Astrocyte of the hippocampus (primary cell): ENCODE measurements at regions not wholly inside any gene's neighbourhood (a gene's known extent, or its start where the extent isn't known, plus 50 kb on each side); places are given as distances from the start of the nearest gene placed in this dataset.
"Not testable (repeated sequence)": the region's sequence is repeated elsewhere in the genome, so short reads cannot be mapped to it uniquely, and the experiment has no call there.

ENCODE experiments used
- DNase-seq: peaks from one replicate; pipeline ENCODE4 v3.0.0; 2011; ENCODE audit warnings: low read depth, low spot score

DNA sequence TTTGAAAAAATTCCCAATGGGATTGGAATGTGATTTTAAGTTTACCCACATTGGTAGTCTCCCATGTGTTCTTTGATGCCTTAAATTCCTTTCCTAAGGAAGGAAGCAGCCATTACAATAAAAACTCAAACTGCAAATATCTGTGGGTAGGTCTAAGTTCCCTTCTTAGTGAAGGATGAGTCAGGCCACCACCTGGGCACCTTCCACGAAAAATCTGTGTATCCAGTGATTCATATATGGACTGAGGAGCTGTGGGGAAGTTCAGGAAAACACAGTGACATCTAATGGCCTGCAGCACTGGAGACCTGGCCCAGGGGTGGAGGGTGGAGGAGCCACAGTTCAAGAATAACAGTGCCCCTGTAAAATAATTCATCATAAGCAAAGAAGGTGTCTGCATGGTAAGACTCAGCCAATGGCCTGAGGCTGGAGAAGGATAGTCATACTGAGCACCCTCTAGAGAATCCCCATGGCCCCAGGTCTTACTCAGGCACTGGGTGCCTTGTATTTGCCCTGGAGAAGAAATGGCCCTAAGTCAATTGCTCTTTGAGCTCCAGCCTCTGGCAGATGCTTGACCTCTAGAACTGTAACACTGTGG lies 248.6 kb downstream of the SP3 start:
- peak; percentile 26 for DNase-seq

DNA sequence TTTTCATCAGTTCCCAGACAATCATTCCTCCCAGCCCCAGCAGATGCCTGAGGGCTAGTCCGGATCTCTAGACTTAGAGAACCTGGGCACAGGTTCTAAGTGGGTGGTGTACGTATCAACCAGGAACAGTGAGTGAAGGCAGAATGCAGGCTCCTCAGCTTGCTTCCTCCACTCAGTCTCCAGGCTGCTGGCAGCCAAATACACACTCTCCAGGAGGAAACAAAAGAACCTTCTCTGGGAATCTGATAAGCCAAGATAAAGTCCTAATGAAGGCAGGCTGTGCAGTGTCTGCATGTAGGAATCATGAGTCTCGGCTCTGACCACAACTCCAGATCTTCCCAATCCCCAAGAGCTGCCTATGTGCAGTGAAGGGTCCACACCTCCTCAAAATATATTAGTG lies 245.7 kb downstream of the SP3 start:
- peak; percentile 7 for DNase-seq

DNA sequence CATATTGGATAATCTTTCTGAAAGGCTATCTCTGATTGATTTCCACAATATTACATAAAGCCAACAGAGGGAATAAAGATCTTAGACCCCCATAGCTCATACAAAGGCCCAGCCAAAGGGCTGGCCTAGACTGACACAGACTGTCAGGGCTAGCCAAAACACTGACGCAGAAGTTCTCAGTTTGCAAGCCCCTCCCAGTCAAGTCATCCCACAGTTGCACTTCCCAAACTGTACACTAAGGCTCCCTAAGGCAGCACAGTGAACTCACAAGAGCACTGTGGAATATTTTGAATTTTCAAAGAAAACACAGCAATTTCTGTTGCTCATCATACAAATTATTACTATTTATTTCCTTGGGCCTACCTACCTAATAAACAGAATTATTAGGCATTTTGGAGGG lies 244.9 kb downstream of the SP3 start:
- DNase-seq: peak; percentile 13

DNA sequence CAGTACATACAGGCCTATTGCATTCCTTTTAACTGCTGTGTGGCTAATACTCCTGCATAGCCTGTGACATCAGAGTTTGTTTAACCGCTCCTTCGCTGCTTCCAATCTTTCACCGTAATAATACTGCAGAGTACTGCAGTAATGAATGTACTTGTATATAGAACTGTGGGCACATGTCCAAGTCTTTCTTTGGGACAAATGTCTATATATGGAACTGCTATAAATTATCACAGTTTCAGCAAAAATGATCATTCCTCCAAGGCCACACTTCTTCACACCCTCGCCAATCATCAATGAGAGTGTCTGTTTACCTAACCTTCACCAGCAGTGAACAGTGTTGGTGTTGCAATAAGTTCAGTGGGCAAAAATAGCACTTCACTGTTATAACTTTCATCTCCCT lies 230.4 kb downstream of the SP3 start:
- DNase-seq: no peak

DNA sequence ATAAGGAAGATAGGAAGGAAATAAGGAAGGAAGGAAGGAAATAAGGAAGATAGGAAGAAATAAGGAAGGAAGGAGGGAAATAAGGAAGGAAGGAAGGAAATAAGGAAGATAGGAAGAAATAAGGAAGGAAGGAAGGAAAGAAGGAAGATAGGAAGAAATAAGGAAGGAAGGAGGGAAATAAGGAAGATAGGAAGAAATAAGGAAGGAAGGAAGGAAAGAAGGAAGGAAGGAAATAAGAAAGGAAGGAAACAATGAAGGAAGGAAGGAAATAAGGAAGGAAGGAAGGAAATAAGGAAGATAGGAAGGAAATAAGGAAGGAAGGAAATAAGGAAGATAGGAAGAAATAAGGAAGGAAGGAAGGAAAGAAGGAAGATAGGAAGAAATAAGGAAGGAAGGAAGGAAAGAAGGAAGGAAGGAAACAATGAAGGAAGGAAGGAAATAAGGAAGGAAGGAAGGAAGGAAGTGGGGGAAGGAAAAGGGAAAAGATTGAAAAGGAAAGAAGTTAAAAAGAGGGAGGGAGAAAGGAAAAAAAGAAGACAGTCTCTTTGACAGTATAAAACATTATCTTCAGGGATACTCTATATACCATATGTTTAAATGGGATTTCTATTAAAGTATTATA lies 227.1 kb downstream of the SP3 start:
- DNase-seq: not testable (repeated sequence)

DNA sequence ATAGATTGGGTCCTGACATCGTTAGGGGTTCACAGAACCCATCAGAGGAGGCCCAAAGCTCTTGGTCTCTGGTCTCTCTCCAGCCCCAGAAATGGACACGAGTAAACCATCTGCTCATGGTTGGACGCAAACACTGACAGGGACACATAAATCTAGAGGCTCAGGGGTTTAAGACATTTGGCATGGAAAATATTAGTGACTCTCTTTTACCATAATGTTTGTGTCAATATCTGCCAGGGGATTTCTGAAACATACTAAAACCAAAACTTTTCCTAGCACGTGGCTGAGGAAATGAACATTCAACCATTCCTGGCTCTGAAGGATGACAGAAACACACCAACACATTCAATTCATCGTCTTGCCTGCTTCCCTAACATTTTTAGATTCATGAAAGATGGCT lies 226.2 kb downstream of the SP3 start:
- DNase-seq: no peak

DNA sequence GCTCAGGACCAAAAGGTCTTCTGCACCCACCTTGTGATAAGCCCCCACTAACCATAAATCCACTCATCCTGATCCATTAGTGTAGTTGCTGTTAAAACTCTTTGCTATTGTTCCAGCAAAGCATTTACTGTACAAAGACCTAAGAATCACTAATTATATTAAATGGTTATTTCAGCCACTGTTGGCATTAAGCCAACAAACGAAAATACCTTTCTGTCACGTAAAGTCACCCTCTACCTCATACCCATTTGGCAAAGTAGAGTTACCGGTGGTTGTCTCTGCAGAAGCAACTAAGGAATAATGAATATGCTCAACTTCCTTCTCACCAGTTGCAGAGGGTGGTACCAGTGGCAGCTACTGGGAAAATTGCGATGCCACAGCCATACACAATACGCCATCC lies 224.5 kb downstream of the SP3 start:
- DNase-seq: no peak

DNA sequence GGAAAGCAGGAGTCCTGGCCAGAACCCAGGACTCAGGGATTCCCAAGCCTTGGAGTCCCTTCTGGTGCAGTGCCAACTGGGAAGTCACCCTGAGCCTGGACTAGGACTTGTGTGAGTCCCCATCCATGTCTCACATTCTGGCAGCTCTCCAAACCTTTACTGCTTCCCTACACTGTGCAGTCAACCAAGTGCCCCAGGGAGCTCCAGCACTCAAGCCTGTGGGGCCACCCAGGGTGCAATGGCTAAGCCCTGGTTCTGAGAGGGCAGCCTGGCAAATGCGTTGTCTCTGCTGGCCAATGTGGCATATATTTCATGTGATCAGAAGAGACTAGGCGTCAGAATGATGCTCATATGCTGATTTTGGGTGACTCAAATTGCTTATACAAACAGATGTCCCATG lies 223.4 kb downstream of the SP3 start:
- no peak for DNase-seq

DNA sequence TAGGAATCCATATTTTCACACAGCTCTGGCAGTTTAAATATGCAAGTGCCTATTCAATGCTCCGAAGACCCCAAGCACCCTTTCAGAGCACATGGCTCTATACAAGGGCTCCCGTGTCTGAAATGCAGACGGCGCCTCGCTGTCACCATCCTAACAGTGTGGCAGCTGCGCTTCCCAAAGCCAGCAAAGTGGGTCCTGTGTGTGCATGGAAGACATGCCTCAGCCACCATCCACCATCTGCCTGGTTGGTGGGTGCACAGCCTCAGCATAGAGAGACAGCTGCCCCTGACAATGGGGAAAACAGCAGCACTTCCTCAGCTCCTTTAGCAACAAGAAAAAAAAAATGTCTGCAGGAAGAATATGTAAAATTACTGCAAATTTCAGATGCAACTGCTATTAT lies 218.1 kb downstream of the SP3 start:
- no peak for DNase-seq

DNA sequence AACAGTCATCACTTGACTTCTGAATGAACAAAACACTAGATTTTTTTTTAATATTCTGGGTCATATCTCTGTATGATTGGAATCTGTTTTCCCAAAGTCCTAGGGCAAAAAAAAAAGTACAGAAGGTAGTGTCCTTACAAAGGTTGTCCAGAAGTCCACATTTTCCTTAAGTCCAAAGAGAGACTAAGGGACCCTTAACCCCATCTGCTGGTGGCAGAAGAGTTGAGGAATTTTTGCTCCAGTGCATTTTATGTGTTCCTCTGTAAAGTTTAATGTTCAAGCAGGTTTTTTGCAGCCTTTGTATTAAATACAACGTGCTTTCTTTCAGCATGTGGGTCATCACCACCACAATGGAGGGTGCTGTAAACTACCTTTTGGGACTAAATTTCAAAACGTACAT lies 215.9 kb downstream of the SP3 start:
- DNase-seq: peak; percentile 52

DNA sequence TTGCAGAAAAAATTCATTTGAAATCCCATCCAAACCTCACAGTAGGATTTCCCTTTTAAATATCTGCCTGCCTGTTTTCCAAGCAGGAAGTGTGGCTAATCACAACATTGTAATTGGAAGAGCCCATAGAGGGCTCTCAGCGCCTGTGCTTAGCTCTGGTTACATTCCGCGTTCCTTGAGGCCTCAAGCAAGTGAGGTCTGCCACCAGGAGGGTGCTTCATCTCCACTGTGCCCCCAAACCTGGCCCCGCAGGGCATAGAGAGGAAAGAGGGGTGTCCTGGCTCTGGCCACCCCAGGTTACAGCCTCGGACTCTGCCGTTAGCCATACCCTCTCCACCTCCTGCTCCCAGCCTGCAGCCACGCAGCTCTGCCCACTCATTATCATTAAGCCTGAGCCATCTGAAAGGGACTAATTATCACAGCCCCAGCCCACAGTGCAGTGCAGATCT lies 214.8 kb downstream of the SP3 start:
- DNase-seq: peak; percentile 67

DNA sequence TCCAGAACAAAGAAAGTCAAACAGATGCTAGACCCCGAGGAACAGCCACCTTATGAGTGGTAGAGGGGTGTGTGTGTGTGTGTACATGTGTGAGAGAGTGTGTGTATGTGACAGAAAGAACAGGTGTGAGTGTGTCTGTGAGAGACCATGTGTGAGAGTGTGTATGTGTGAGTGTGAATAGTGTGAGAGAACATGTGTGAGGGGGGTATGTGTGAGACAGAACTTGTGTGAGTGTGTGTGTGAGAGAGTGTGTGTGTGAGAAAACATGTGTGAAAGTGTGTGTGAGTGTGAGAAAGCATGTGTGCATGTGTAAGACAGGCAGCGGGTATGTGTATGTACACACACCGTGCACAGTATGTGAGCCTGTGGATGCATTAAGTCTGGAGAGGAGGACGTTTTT lies 214.3 kb downstream of the SP3 start:
- DNase-seq: no peak

DNA sequence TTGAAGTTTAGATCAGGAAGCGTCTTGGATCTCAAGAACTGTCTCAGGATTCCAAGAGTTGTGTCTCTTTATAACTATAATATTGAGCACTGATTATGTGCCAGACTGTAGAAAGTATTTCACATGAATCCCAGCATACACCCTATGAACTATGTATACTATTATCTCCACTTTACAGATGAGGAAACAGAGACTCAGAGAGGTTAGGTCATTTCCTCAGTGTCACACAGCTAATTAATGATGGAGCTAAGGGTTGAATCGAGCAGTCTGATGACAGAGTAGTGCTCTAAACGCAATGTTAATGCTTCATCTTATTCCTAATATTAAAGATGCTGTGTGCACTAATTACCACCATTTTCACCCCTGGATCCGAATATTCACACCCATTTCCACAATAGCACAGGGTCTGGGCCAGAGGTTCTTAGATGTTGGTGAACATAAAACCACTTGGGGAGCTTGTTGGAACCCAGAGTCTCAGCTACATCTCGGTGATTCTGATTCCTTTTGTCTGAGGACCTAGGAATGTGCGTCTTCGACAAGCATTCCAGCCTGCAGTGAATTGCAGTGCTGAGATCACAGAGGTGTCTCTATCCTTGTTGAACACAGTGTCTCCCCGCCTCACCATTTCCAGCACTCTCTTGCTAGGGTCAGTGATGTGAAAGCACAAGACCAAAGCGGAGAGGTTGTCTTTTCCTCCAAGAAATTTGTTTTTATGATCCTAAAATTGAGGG lies 213.8 kb downstream of the SP3 start:
- no peak for DNase-seq

DNA sequence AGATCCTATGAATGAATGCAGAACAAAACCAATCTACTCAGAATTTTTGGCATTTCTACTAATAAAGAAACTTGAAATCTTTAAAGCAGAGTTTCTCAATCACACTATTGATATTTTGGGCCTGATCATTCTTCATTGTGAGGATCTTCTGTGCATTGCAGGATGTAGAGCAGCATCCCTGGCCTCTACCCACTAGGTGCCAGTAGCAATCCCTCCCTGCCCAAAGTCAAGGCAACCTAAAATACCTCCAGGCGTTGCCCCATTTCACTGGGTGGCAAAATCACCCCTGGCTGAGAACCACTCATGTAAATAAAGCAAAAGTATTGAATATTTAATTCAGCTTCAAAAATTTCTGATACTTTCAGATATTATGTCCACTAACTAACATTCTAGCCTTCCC lies 213.0 kb downstream of the SP3 start:
- DNase-seq: peak; percentile 39

DNA sequence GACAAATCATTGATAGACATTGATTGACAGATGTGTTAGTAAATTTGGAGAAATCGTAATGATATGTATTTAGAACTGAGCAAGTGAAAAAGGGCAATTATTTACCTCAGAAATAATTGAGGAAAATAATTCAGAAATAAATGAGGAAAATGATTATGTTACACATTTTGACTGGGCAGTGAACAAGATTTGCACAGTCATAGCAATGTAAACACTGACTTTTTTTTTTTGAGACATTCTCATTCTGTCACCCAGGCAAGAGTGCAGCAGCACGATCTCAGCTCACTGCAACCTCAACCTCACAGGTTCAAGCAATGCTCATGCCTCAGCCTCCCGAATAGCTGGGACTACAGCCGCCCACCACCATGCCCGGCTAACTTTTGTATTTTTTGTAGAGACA lies 211.7 kb downstream of the SP3 start:
- DNase-seq: no peak

DNA sequence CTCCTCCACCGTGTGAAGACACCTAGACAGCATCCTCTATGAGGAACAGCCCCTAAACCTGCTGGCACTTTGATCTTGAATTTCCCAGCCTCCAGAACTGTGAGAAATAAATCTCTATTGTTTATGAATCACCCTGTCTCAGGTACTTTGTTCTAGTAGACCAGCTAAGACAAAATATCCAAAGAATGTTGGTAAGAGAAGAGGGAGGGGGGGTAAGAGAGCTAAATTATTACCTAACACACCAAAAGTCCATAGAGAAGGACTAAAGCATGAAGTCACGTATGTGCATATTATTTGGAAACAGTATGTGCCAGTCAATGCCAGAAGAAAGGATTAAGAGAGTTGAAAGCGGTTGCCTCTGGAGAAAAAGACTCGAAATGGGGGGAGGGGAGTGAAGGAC lies 211.0 kb downstream of the SP3 start:
- DNase-seq: no peak

DNA sequence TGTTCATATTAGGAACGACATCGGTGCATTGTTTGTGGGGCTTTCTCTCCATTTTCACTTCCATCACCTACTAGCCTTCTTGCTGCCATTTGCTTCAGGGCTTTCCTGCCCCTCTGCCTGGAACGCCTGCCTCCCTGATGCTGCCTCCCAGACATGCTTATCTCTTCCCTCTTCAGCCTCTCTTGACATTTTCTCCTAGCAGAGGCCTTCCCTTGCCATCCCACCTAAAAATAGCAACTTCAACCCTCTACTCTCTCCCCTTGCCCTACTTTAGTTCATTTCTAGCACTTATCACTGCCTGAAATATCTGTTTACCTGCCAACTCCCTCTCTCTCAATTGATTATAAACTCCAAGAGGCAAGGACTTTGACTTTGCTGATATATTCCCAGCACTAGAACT lies 210.3 kb downstream of the SP3 start:
- DNase-seq: no peak

DNA sequence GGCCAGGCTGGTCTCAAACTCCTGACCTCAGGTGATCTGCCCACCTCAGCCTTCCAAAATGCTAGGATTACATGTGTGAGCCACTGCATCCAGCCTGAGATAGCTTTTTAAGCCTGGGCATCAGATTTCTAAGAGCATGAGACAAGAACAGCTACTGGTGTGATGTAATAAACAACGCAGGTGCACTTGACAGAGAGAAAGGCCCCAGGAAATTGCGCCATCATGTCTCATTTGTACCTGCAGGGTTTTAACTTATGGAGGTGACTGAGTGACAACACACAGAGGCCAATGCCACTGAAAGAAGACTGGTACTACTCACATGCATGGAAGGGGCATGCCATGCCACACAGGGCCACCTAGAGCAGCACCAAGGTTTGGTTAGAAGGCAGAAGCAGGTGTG lies 209.4 kb downstream of the SP3 start:
- no peak for DNase-seq

DNA sequence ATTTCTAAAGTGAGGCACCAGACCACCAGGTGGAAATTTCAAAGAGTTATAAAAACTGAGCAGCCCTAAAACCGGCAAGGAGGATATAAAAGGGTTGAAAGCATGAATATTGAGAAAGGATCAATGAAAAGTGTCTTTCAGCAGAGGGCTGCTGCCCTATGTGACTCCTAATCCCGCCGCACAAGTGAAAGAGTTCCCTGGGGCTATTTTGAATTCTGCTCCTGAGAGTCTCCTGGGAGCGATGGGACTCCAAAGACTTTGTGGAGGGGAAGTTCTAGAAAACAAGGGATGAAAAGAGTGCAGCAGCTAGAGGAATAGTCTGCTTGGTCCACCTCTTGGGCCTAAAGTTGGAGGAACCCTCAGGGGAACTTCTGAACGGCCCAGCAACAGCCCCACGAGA lies 205.2 kb downstream of the SP3 start:
- no peak for DNase-seq

DNA sequence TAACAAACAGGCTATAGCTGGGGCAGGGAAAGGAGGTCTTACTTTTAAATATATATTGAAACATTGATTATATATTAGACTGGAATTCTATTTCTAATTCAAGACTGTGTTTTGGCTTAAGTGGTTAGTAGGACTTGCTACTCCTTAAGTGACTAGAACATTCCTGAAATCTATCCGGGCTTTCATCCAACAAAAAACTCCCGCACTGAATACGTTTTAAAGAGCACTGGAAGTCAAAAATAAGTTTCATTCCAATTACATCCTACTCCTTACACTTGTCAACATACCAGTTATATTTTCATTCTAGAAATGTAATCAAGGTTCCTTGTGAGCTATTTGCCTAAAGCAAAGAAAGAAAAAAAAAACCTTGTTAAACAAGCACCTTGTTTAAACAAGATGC lies 204.6 kb downstream of the SP3 start:
- peak; percentile 74 for DNase-seq

DNA sequence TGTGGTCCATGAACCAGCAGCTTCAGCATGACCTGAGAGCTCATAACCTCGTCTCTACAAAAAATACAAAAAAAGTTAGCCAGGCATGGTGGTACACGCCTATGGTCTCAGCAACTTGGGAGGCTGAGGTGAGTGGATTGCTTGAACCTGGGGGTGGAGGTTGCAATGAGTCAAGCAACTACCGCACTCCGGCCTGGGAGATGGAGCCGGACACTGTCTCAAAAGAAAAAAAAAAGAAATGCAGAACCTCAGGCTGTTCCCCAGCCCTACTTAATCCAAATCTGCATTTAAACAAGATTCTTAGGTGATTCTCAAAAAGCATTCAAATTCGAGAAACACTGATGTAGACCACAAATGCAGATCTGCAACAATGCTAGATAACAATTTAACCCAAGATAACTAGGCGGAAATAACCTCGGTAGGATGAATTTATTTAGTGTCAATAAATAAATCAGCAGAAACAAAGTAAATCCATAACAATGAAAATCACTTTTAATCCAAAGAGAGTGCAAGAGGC lies 203.5 kb downstream of the SP3 start:
- no peak for DNase-seq

DNA sequence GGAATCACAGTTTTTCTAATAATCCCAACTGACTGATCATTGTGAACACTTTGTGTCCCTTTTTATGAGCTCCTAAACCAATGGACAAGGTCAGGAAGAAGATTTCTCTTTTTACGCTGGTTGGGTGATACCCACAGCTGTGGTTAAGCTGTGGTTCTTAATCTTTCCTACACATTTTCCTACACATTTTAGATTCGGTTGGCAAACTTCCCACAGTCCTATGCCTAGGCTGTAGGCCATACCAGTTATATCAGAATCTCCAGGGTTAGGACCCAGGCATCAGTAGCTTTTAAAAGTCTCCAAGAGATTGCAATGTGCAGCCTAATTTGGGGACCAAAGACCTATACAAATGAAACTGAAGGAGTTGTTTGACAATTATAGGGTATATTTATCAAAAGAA lies 203.0 kb downstream of the SP3 start:
- no peak for DNase-seq

DNA sequence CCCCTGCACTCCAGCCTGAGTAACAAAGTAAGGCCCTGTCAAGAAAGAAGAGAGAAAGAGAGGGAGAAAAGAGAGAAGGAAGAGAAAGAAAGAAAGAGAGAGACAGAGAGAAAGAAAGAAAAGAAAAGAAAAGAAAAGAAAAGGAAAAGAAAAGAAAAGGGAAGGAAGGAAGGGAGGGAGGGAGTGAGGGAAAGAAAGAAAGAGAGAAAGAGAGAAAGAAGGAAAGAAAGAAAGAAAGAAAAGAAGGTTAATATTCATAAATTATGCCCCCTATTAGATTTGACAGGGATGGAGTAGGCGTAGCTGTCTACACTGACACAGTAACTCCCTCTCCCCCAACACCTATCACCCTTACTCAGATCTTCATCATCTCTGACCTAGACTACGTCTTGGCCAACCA lies 202.3 kb downstream of the SP3 start:
- DNase-seq: no peak
